ENCODE measurements at regions not wholly inside any gene's neighbourhood (a gene's known extent, or its start where the extent isn't known, plus 50 kb on each side); places are given as distances from the start of the nearest gene placed in this dataset.

DNA sequence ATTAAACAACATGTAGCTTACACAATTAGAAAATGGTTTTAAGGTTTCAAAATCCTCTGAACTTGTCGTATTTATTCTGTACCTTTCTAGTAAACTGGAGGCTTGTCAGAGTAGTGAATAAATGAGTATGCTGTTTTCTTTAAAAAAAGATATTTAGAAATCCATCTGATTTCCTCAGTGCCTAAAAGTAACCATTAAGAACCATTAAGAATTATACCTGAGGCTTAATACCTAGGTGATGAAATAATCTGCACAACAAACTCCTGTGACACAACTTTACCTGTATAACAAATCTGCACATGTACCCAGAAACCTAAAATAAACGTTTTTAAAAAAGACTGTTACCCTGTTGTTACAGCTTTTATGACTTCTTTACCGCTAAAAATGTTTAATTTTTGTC, 143.0 kb upstream of the SOX2 start:
- no peaks in the 10 kb centered on the region for H3K27me3 ChIP-seq
- no peak overlapping the region for H3K9ac ChIP-seq (ENCODE audit: low read depth in 2 of 2, low read length in 2 of 2)
- TF ChIP-seq, protein P1, sequence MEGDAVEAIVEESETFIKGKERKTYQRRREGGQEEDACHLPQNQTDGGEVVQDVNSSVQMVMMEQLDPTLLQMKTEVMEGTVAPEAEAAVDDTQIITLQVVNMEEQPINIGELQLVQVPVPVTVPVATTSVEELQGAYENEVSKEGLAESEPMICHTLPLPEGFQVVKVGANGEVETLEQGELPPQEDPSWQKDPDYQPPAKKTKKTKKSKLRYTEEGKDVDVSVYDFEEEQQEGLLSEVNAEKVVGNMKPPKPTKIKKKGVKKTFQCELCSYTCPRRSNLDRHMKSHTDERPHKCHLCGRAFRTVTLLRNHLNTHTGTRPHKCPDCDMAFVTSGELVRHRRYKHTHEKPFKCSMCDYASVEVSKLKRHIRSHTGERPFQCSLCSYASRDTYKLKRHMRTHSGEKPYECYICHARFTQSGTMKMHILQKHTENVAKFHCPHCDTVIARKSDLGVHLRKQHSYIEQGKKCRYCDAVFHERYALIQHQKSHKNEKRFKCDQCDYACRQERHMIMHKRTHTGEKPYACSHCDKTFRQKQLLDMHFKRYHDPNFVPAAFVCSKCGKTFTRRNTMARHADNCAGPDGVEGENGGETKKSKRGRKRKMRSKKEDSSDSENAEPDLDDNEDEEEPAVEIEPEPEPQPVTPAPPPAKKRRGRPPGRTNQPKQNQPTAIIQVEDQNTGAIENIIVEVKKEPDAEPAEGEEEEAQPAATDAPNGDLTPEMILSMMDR (IDR thresholded peaks at IDR 0.05): no peak
- H3K9me3 ChIP-seq: no peaks in the 10 kb centered on the region
- H3K36me3 ChIP-seq: no peaks in the 10 kb centered on the region
- H3K4me3 ChIP-seq: no peak overlapping the region
- intact Hi-C loops (cut with DNase I): no loop called here
- H3K4me1 ChIP-seq: no peaks in the 10 kb centered on the region
- H3K27ac ChIP-seq: no peak overlapping the region
- no peak for DNase-seq

- no peaks in the 10 kb centered on the region for H3K27me3 ChIP-seq
- intact Hi-C loops (cut with DNase I): no loop called here
- TF ChIP-seq, protein P1 (IDR thresholded peaks at IDR 0.05): no peak
Observed at GRCh38 chr3:181568248-181568647, 143.5 kb upstream of the SOX2 start.

GRCh38 chr3:181567311-181568075, 144.2 kb upstream of the SOX2 start:
- intact Hi-C loops (cut with DNase I): no loop called here
- Histone ChIP-seq H3K27me3 (no peaks in the 10 kb centered on the region), H3K9me3 (no peaks in the 10 kb centered on the region), H3K36me3 (no peaks in the 10 kb centered on the region), H3K4me1 (no peaks in the 10 kb centered on the region), H3K27ac (no peak overlapping the region), H3K4me3 (no peak overlapping the region), H3K9ac (ENCODE audit: low read depth in 2 of 2, low read length in 2 of 2) (no peak overlapping the region)
- TF ChIP-seq, protein P1 (IDR thresholded peaks at IDR 0.05): no peak
- DNase-seq: no peak

More at GRCh38 chr3:181568248-181568647, 143.5 kb upstream of the SOX2 start:
- H3K36me3 ChIP-seq: no peaks in the 10 kb centered on the region
- no peak overlapping the region for H3K27ac ChIP-seq
- no peak overlapping the region for H3K9ac ChIP-seq (ENCODE audit: low read depth in 2 of 2, low read length in 2 of 2)
- DNase-seq: no peak
- H3K4me3 ChIP-seq: no peak overlapping the region
- no peaks in the 10 kb centered on the region for H3K9me3 ChIP-seq
- H3K4me1 ChIP-seq: no peaks in the 10 kb centered on the region

DNA sequence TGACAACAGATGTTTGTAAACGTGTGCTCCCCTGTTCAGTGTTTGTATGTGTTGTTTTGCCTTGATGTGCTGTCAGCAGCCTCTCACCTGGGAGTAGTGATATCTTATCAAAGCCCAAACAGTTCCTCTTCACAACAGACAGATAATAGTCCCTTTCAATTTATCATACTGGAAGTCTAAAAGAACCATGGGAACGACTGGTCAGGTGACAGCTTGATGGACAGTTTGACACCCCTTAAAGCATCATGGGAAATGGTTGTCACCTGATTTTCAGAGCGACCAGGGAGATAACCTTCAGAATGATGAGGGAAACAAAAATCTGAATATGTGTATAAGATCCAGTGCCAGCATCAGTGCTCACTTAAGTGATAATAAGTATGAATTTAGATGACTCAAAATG, 146.3 kb upstream of the SOX2 start:
- no peak for DNase-seq
- intact Hi-C loops (cut with DNase I): no loop called here
- Histone ChIP-seq H3K27me3 (no peaks in the 10 kb centered on the region), H3K4me3 (no peak overlapping the region), H3K27ac (no peak overlapping the region), H3K36me3 (no peaks in the 10 kb centered on the region), H3K4me1 (no peaks in the 10 kb centered on the region), H3K9me3 (no peaks in the 10 kb centered on the region), H3K9ac (ENCODE audit: low read depth in 2 of 2, low read length in 2 of 2) (no peak overlapping the region)
- TF ChIP-seq, protein P1 (IDR thresholded peaks at IDR 0.05): no peak

GRCh38 chr3:181564222-181564621, 147.5 kb upstream of the SOX2 start:
- Histone ChIP-seq H3K4me1 (no peaks in the 10 kb centered on the region), H3K27ac (no peak overlapping the region), H3K9ac (ENCODE audit: low read depth in 2 of 2, low read length in 2 of 2) (no peak overlapping the region), H3K9me3 (no peaks in the 10 kb centered on the region), H3K27me3 (no peaks in the 10 kb centered on the region), H3K36me3 (no peaks in the 10 kb centered on the region), H3K4me3 (no peak overlapping the region)
- TF ChIP-seq, protein P1 (IDR thresholded peaks at IDR 0.05): no peak
- DNase-seq: no peak
- intact Hi-C loops (cut with DNase I): no loop called here

Data from colonic mucosa (tissue), 4 donors.